Cardiac muscle cell (in vitro differentiated cells and primary cell): ENCODE measurements at regions not wholly inside any gene's neighbourhood (a gene's known extent, or its start where the extent isn't known, plus 50 kb on each side); places are given as distances from the start of the nearest gene placed in this dataset.

ENCODE experiments used
- DNase-seq, 2 donors: peaks; one replicate each; pipeline versions ENCODE4 v3.0.0 to v3.0.0-alpha.2; 2010 to 2017; ENCODE audit warnings: low read depth in 1 of 2, low spot score in 1 of 2
- H3K27ac ChIP-seq: fragments of 200-600 bp; sonication (generic); 2 replicates; pipeline ENCODE4 v1.5.1; 2016
- H3K27me3 ChIP-seq: fragments of 200-600 bp; sonication (generic); 2 replicates; pipeline ENCODE4 v1.6.0; 2016; ENCODE audit warnings: control low read depth
- H3K36me3 ChIP-seq: fragments of 200-600 bp; sonication (generic); 2 replicates; pipeline ENCODE4 v1.5.1; 2016; ENCODE audit warnings: control low read depth
- H3K4me1 ChIP-seq: fragments of 200-600 bp; sonication (generic); 2 replicates; pipeline ENCODE4 v1.8.1; 2017; ENCODE audit warnings: low read depth, mild to moderate bottlenecking, mixed run types
- H3K4me3 ChIP-seq: fragments of 200-600 bp; sonication (generic); 2 replicates; pipeline ENCODE4 v1.5.1; 2016; ENCODE audit warnings: mild to moderate bottlenecking
- H3K9me3 ChIP-seq: fragments of 200-600 bp; sonication (generic); 2 replicates; pipeline ENCODE4 v1.5.1; 2017; ENCODE audit warnings: low read depth, mild to moderate bottlenecking, control low read depth
- TF ChIP-seq, protein P1 (sequence below): IDR thresholded peaks from 2 replicates; pipeline ENCODE4 v1.5.1; 2012; ENCODE audit warnings: low read depth, mild to moderate bottlenecking, low read length

DNA sequence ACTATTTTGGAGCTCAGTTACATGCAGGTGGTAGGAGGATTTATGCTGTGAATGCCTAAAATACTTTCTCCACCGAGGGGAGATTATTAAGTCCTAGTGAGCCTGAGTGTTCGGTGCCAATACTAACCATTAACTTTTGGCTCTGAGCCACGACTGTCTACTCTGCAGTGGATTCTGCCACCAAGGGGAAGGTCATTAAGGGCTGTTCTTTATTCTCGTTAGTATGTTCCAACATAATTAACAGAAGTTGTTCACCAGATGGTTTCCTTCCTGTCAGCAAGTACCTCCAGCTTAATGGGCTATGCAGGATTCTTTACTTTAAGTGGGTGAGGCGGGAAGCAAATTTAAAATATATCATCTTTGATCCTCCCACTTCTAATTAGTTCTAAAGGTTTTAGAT, 326.3 kb downstream of the BMP4 start:
- Histone ChIP-seq H3K9me3 (no peaks in the 10 kb centered on the region), H3K27ac (no peak overlapping the region), H3K27me3 (no peaks in the 10 kb centered on the region), H3K36me3 (no peaks in the 10 kb centered on the region), H3K4me1 (no peaks in the 10 kb centered on the region), H3K4me3 (no peak overlapping the region)
- TF ChIP-seq, protein P1, sequence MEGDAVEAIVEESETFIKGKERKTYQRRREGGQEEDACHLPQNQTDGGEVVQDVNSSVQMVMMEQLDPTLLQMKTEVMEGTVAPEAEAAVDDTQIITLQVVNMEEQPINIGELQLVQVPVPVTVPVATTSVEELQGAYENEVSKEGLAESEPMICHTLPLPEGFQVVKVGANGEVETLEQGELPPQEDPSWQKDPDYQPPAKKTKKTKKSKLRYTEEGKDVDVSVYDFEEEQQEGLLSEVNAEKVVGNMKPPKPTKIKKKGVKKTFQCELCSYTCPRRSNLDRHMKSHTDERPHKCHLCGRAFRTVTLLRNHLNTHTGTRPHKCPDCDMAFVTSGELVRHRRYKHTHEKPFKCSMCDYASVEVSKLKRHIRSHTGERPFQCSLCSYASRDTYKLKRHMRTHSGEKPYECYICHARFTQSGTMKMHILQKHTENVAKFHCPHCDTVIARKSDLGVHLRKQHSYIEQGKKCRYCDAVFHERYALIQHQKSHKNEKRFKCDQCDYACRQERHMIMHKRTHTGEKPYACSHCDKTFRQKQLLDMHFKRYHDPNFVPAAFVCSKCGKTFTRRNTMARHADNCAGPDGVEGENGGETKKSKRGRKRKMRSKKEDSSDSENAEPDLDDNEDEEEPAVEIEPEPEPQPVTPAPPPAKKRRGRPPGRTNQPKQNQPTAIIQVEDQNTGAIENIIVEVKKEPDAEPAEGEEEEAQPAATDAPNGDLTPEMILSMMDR, result no peak
- peak in 1 of 2 donors; percentile 4 for DNase-seq

DNA sequence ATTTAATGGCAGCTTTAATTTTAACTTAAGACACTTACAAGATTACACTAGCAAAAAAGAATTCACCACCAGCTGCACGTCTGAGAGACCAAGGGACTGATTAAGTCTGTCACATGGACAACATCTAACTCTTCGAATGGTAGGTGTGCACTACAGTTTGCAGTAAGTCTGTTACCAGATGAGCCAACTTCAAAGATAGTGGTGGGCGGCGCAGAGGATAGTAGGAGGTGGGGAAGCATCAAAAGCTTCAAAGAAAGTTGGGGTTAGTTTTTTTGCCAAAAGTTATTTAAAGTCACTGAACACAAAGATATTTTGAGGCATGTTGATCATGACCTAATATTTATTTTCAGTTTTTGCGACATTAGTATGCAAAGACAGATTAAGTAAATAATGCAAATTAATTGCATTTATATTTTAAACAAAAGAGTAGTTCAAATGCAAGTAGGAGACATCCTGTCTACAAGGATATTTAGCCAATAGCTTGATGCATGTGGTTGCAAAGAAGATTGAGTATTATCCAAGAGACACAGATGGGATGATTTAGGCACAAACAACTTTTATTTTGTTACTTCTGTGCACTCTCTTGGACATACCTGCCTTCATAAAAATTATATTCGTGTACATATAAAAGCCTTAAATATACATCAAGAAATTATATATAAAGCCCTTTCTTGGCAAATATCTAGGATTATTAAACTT, 327.7 kb downstream of the BMP4 start:
- Histone ChIP-seq H3K4me1 (no peaks in the 10 kb centered on the region), H3K4me3 (no peak overlapping the region), H3K27ac (no peak overlapping the region), H3K9me3 (no peaks in the 10 kb centered on the region), H3K27me3 (no peaks in the 10 kb centered on the region), H3K36me3 (no peaks in the 10 kb centered on the region)
- TF ChIP-seq, protein P1, result no peak
- DNase-seq, result no peak

DNA sequence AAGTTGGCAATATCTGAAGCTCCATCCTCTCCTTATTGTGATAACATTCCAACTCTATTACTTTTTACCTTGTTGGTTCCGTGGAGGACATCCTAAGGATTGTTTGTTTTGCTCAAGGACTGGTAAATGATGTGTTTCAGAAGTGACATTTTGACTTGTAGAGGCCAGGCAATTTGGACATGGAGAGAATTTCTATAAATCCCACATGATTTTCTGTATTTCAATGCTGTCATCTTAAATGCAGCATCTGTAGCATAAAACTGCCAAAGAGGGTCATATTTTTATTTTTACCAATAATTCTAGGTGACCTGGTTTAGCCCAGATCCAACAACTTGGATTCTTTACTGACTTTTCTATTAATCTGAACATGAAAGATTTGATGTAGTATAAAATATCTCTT, 328.4 kb downstream of the BMP4 start:
- no peaks in the 10 kb centered on the region for H3K4me1 ChIP-seq
- TF ChIP-seq, protein P1, result no peak
- no peak overlapping the region for H3K4me3 ChIP-seq
- no peak overlapping the region for H3K27ac ChIP-seq
- no peaks in the 10 kb centered on the region for H3K36me3 ChIP-seq
- DNase-seq, result no peak
- H3K9me3 ChIP-seq, result no peaks in the 10 kb centered on the region
- no peaks in the 10 kb centered on the region for H3K27me3 ChIP-seq

DNA sequence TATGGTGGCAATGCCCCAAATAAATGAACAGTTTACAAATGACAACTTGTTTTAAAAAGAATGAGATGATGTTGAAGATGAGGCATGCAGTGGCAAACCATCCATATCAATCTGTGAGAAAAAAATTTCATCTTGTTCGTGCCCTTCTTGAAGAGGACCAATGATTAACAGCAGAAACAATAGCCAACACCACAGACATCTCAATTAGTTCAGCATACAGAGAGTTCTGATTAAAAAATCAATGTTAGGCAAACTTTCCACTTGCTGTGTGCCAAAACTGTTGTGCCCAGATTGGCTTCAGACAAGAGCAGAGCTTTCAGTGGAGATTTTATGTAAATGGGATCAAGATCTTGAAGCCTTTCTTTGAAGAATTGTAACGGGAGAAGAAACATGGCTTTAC, 329.9 kb downstream of the BMP4 start:
- Histone ChIP-seq H3K9me3 (no peaks in the 10 kb centered on the region), H3K4me3 (no peak overlapping the region), H3K36me3 (no peaks in the 10 kb centered on the region), H3K27ac (no peak overlapping the region), H3K27me3 (no peaks in the 10 kb centered on the region), H3K4me1 (no peaks in the 10 kb centered on the region)
- DNase-seq, result no peak
- TF ChIP-seq, protein P1, result no peak

DNA sequence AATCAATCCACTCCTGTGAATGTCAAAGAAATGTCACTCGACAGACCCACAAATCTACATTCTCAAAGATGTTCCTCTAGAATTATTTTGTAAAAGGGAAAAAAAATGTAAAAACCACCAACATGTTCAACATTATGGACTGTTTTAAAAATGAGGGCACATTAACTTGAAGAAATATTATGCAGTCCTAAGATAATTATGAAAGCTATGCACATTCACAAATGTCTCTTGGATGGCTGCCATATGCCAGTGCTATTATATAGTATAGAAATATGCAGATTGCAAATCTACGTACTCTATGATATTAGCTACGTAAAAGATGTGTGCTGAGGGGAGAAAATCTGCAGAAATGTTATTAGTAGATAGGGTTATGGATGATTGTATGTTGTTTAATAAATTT, 334.2 kb downstream of the BMP4 start:
- Histone ChIP-seq H3K27me3 (no peaks in the 10 kb centered on the region), H3K9me3 (no peaks in the 10 kb centered on the region), H3K4me3 (no peak overlapping the region), H3K36me3 (no peaks in the 10 kb centered on the region), H3K4me1 (no peaks in the 10 kb centered on the region), H3K27ac (no peak overlapping the region)
- TF ChIP-seq, protein P1, result no peak
- no peak for DNase-seq

DNA sequence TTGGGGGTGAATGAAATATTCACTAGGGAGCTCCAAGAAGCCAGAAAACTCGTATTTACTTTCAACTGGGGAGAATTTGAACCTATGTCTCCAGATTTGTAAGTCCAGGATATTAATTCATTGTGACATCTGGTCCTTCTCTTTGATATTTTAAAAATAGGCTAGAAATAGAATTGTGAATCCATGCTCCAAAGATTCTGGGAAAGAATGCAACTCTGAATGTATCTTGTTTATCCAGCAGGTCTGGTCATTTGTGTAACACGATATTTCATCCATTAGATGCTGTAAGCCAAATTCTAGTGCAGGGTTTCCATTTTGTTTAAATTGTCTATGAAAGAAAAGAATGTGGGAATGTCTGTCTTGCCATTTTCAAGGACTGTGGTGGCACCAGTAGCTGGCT, 334.7 kb downstream of the BMP4 start:
- Histone ChIP-seq H3K9me3 (no peaks in the 10 kb centered on the region), H3K4me3 (no peak overlapping the region), H3K27ac (no peak overlapping the region), H3K27me3 (no peaks in the 10 kb centered on the region), H3K36me3 (no peaks in the 10 kb centered on the region), H3K4me1 (no peaks in the 10 kb centered on the region)
- DNase-seq, result no peak
- TF ChIP-seq, protein P1, result no peak
